ENCODE measurements at regions not wholly inside any gene's neighbourhood (a gene's known extent, or its start where the extent isn't known, plus 50 kb on each side); places are given as distances from the start of the nearest gene placed in this dataset.
"Not testable (repeated sequence)": the region's sequence is repeated elsewhere in the genome, so short reads cannot be mapped to it uniquely, and the experiment has no call there.

GRCh38 chrX:86887341-86887740, 630.3 kb upstream of the KLHL4 start:
- DNase-seq = peak; percentile 0

GRCh38 chrX:86910027-86910426, 607.6 kb upstream of the KLHL4 start:
- no peak for DNase-seq

GRCh38 chrX:86910602-86911311, 606.8 kb upstream of the KLHL4 start:
- DNase-seq = no peak

- DNase-seq = no peak
These were observed 603.0 kb upstream of the KLHL4 start for GRCh38 chrX:86914569-86914968.

GRCh38 chrX:86917959-86918358, 599.6 kb upstream of the KLHL4 start:
- DNase-seq = no peak

GRCh38 chrX:86930419-86930818, 587.2 kb upstream of the KLHL4 start:
- DNase-seq = no peak

- no peak for DNase-seq
These were observed 581.6 kb upstream of the KLHL4 start for GRCh38 chrX:86935988-86936387.

GRCh38 chrX:86946569-86946968, 571.0 kb upstream of the KLHL4 start:
- DNase-seq = peak; percentile 10

GRCh38 chrX:86964321-86964720, 553.3 kb upstream of the KLHL4 start:
- no peak for DNase-seq

- DNase-seq = no peak
These were observed 536.2 kb upstream of the KLHL4 start for GRCh38 chrX:86981326-86981879.

GRCh38 chrX:86987351-86987750, 530.3 kb upstream of the KLHL4 start:
- DNase-seq = not testable (repeated sequence)

- no peak for DNase-seq
These were observed 514.6 kb upstream of the KLHL4 start for GRCh38 chrX:87003031-87003430.

GRCh38 chrX:87005183-87005582, 512.4 kb upstream of the KLHL4 start:
- DNase-seq = no peak

GRCh38 chrX:87005885-87006284, 511.7 kb upstream of the KLHL4 start:
- no peak for DNase-seq

GRCh38 chrX:87006561-87006960, 511.0 kb upstream of the KLHL4 start:
- no peak for DNase-seq

- DNase-seq = no peak
These were observed 500.4 kb upstream of the KLHL4 start for GRCh38 chrX:87017210-87017609.

GRCh38 chrX:87033115-87033514, 484.5 kb upstream of the KLHL4 start:
- not testable (repeated sequence) for DNase-seq

GRCh38 chrX:87045352-87045751, 472.2 kb upstream of the KLHL4 start:
- no peak for DNase-seq

GRCh38 chrX:87049567-87049966, 468.0 kb upstream of the KLHL4 start:
- DNase-seq = no peak

- DNase-seq = no peak
These were observed 454.0 kb upstream of the KLHL4 start for GRCh38 chrX:87063642-87064041.

- DNase-seq = no peak
These were observed 453.1 kb upstream of the KLHL4 start for GRCh38 chrX:87064502-87064901.

GRCh38 chrX:87067795-87068369, 449.7 kb upstream of the KLHL4 start:
- DNase-seq = no peak

GRCh38 chrX:87078231-87078630, 439.4 kb upstream of the KLHL4 start:
- no peak for DNase-seq

GRCh38 chrX:87098477-87098876, 419.1 kb upstream of the KLHL4 start:
- no peak for DNase-seq

- DNase-seq = no peak
These were observed 412.5 kb upstream of the KLHL4 start for GRCh38 chrX:87105131-87105530.
